Trophoblast cell (in vitro differentiated cells and primary cell): ENCODE measurements at regions not wholly inside any gene's neighbourhood (a gene's known extent, or its start where the extent isn't known, plus 50 kb on each side); places are given as distances from the start of the nearest gene placed in this dataset.
A peak's percentile ranks its signal among the peaks of the same experiment; 100 is the strongest.

ENCODE experiments used
- DNase-seq, 2 donors: peaks; one replicate each; pipeline ENCODE4 v3.0.0-alpha.2; 2016
- H2AFZ ChIP-seq: 2 replicates; pipeline ENCODE4 v1.6.1; 2013; ENCODE audit warnings: low read length, moderate library complexity, mild to moderate bottlenecking; ENCODE audit not compliant: insufficient read depth, poor library complexity
- H2AK5ac ChIP-seq: 2 replicates; pipeline ENCODE4 v1.6.1; 2013; ENCODE audit warnings: mild to moderate bottlenecking, low read length
- H2BK120ac ChIP-seq: 2 replicates; pipeline ENCODE4 v1.6.1; 2013; ENCODE audit warnings: low read length, mild to moderate bottlenecking, moderate library complexity; ENCODE audit not compliant: insufficient read depth, poor library complexity
- H2BK12ac ChIP-seq: 2 replicates; pipeline ENCODE4 v1.6.1; 2013; ENCODE audit warnings: mild to moderate bottlenecking, low read length, moderate library complexity
- H2BK5ac ChIP-seq: 2 replicates; pipeline ENCODE4 v1.6.1; 2013; ENCODE audit warnings: low read length, low read depth, moderate library complexity, mild to moderate bottlenecking; ENCODE audit not compliant: poor library complexity
- H3K14ac ChIP-seq: 2 replicates; pipeline ENCODE4 v1.6.1; 2013; ENCODE audit warnings: mild to moderate bottlenecking, low read length
- H3K18ac ChIP-seq: 2 replicates; pipeline ENCODE4 v1.6.1; 2013; ENCODE audit warnings: mild to moderate bottlenecking, low read length
- H3K23ac ChIP-seq: 2 replicates; pipeline ENCODE4 v1.6.1; 2013; ENCODE audit warnings: low read length
- H3K27ac ChIP-seq: 2 replicates; pipeline ENCODE4 v1.5.1; 2013; ENCODE audit warnings: low read depth, mild to moderate bottlenecking, inconsistent platforms, low read length, moderate library complexity
- H3K27me3 ChIP-seq: 2 replicates; pipeline ENCODE4 v1.6.1; 2013; ENCODE audit warnings: inconsistent platforms, mild to moderate bottlenecking, low read length, moderate library complexity; ENCODE audit not compliant: insufficient read depth
- H3K36me3 ChIP-seq, 2 experiments: 1 replicate in 1 of 2; 2 replicates in 1 of 2; pipeline ENCODE4 v1.6.1; 2013; ENCODE audit warnings: low read length in 2 of 2, mild to moderate bottlenecking in 2 of 2, moderate library complexity in 1 of 2; ENCODE audit not compliant: insufficient read depth in 2 of 2, control insufficient read depth in 1 of 2
- H3K4ac ChIP-seq: 2 replicates; pipeline ENCODE4 v1.6.1; 2013; ENCODE audit warnings: low read depth, mild to moderate bottlenecking, low read length, moderate library complexity
- H3K4me1 ChIP-seq, 2 experiments: 1 replicate in 1 of 2; 2 replicates in 1 of 2; pipeline ENCODE4 v1.6.1; 2013; ENCODE audit warnings: low read length in 2 of 2, mild to moderate bottlenecking in 2 of 2, moderate library complexity in 1 of 2; ENCODE audit not compliant: insufficient read depth in 2 of 2, control insufficient read depth in 1 of 2
- H3K4me2 ChIP-seq: 2 replicates; pipeline ENCODE4 v1.6.1; 2013; ENCODE audit warnings: inconsistent platforms, mild to moderate bottlenecking, low read length, moderate library complexity
- H3K4me3 ChIP-seq: 2 replicates; pipeline ENCODE4 v1.5.1; 2013; ENCODE audit warnings: mild to moderate bottlenecking, low read depth, low read length, inconsistent platforms
- H3K79me1 ChIP-seq: one replicate; pipeline ENCODE4 v1.6.1; 2013; ENCODE audit warnings: low read length
- H3K79me2 ChIP-seq: 2 replicates; pipeline ENCODE4 v1.6.1; 2013; ENCODE audit warnings: low read length, mild to moderate bottlenecking; ENCODE audit not compliant: control insufficient read depth, insufficient read depth, poor library complexity
- H3K9ac ChIP-seq: 2 replicates; pipeline ENCODE4 v1.6.1; 2013; ENCODE audit warnings: mild to moderate bottlenecking, low read length
- H3K9me3 ChIP-seq: 2 replicates; pipeline ENCODE4 v1.6.1; 2013; ENCODE audit warnings: low read depth, mild to moderate bottlenecking, control low read depth, inconsistent platforms, low read length; ENCODE audit not compliant: insufficient read depth
- H4K12ac ChIP-seq: 2 replicates; pipeline ENCODE4 v1.6.1; 2013; ENCODE audit warnings: low read depth, mild to moderate bottlenecking, low read length, moderate library complexity
- H4K8ac ChIP-seq: 2 replicates; pipeline ENCODE4 v1.6.1; 2013; ENCODE audit warnings: low read depth, mild to moderate bottlenecking, low read length, moderate library complexity
- H4K91ac ChIP-seq: one replicate; pipeline ENCODE4 v1.6.1; 2013; ENCODE audit warnings: low read depth, mild to moderate bottlenecking, low read length, moderate library complexity
- WGBS: extraction: QIAGEN DNeasy Blood & Tissue Kit; methylation state at CpG from one replicate; pipeline ENCODE4 v1.1.7; 2013; ENCODE audit warnings: missing lambda C conversion rate; ENCODE audit not compliant: insufficient read length, insufficient coverage; ENCODE audit errors: extremely low coverage; 5-methylcytosine and 5-hydroxymethylcytosine counted together

- Histone ChIP-seq H4K91ac (no peak overlapping the region), H3K23ac (no peak overlapping the region), H3K27me3 (no peaks in the 10 kb centered on the region), H3K18ac (no peak overlapping the region), H2BK12ac (no peak overlapping the region), H2BK5ac (no peak overlapping the region), H2BK120ac (no peak overlapping the region), H4K8ac (no peak overlapping the region), H3K14ac (no peak overlapping the region), H3K4me3 (no peak overlapping the region), H3K79me2 (no peaks in the 10 kb centered on the region), H3K9ac (no peak overlapping the region), H3K9me3 (no peaks in the 10 kb centered on the region), H3K79me1 (no peaks in the 10 kb centered on the region), H2AFZ (no peak overlapping the region), H3K4ac (no peak overlapping the region), H4K12ac (no peak overlapping the region), H3K36me3 (no peaks in the 10 kb centered on the region), H3K27ac (no peak overlapping the region), H3K4me1 (peaks cover 0 to 4% of the 10 kb centered on the region in 2 experiments), H3K4me2 (no peak overlapping the region), H2AK5ac (no peak overlapping the region)
- peak in 1 of 2 donors; percentile 55 for DNase-seq
- WGBS: no CpG with 5 or more reads among the region's 1 CpG
These were observed 538.1 kb downstream of the C12orf50 start for GRCh38 chr12:87491089-87491488.

- no peaks in the 10 kb centered on the region for H3K36me3 ChIP-seq
- H3K79me1 ChIP-seq: no peaks in the 10 kb centered on the region
- H3K4me1 ChIP-seq: no peaks in the 10 kb centered on the region
- no peak overlapping the region for H3K4ac ChIP-seq
- no peak overlapping the region for H2AK5ac ChIP-seq
- no peak overlapping the region for H3K14ac ChIP-seq
- H2BK120ac ChIP-seq: no peak overlapping the region
- no peaks in the 10 kb centered on the region for H3K79me2 ChIP-seq
- H4K91ac ChIP-seq: no peak overlapping the region
- H3K9ac ChIP-seq: no peak overlapping the region
- H4K12ac ChIP-seq: no peak overlapping the region
- H2BK12ac ChIP-seq: no peak overlapping the region
- no peaks in the 10 kb centered on the region for H3K27me3 ChIP-seq
- H2BK5ac ChIP-seq: no peak overlapping the region
- H3K18ac ChIP-seq: no peak overlapping the region
- no peak overlapping the region for H3K23ac ChIP-seq
- no peaks in the 10 kb centered on the region for H3K9me3 ChIP-seq
- no peak overlapping the region for H3K27ac ChIP-seq
- H3K4me2 ChIP-seq: no peak overlapping the region
- H2AFZ ChIP-seq: no peak overlapping the region
- H4K8ac ChIP-seq: no peak overlapping the region
- no peak for DNase-seq
- H3K4me3 ChIP-seq: no peak overlapping the region
These were observed 559.9 kb downstream of the C12orf50 start for GRCh38 chr12:87469295-87469694.

DNA sequence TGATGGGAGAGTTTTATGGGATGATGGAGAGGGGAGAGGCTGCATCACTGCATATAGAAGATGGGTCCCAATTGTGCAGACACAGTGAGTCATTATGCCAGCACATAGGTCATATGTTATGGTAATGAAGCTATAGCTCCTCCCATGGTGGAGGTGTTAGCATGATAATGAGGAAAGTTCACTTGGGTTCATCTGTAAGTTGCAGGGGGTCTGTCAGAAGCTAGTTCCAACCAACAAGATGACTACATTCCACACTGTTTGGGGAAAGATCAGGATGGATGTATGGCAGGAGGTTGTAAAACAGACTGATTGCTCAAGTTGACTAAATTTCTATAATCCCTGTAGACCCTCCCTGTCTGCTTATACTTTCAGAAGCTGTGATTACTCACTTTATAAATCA is 561.3 kb downstream of the C12orf50 start:
- Histone ChIP-seq H4K8ac (no peak overlapping the region), H3K9me3 (no peaks in the 10 kb centered on the region), H2BK12ac (no peak overlapping the region), H3K79me1 (no peaks in the 10 kb centered on the region), H2AFZ (no peak overlapping the region), H3K27me3 (no peaks in the 10 kb centered on the region), H3K23ac (no peak overlapping the region), H3K4me1 (no peaks in the 10 kb centered on the region), H3K18ac (no peak overlapping the region), H2BK5ac (no peak overlapping the region), H3K4ac (no peak overlapping the region), H4K91ac (no peak overlapping the region), H3K4me3 (no peak overlapping the region), H3K79me2 (no peaks in the 10 kb centered on the region), H2BK120ac (no peak overlapping the region), H3K36me3 (no peaks in the 10 kb centered on the region), H3K27ac (no peak overlapping the region), H2AK5ac (no peak overlapping the region), H4K12ac (no peak overlapping the region), H3K9ac (no peak overlapping the region), H3K4me2 (no peak overlapping the region), H3K14ac (no peak overlapping the region)
- no peak for DNase-seq

- Histone ChIP-seq H3K18ac (no peak overlapping the region), H3K4me1 (no peaks in the 10 kb centered on the region), H3K79me1 (no peaks in the 10 kb centered on the region), H4K91ac (no peak overlapping the region), H2AFZ (no peak overlapping the region), H2AK5ac (no peak overlapping the region), H3K9ac (no peak overlapping the region), H3K4ac (no peak overlapping the region), H3K23ac (no peak overlapping the region), H4K8ac (no peak overlapping the region), H3K9me3 (no peaks in the 10 kb centered on the region), H3K36me3 (no peaks in the 10 kb centered on the region), H3K79me2 (no peaks in the 10 kb centered on the region), H3K4me3 (no peak overlapping the region), H2BK120ac (no peak overlapping the region), H3K27me3 (no peaks in the 10 kb centered on the region), H4K12ac (no peak overlapping the region), H3K14ac (no peak overlapping the region), H3K27ac (no peak overlapping the region), H2BK5ac (no peak overlapping the region), H3K4me2 (no peak overlapping the region), H2BK12ac (no peak overlapping the region)
- DNase-seq: no peak
- no CpG with 5 or more reads among the region's 1 CpG for WGBS
These were observed 564.6 kb downstream of the C12orf50 start for GRCh38 chr12:87464565-87464964.

- Histone ChIP-seq H3K14ac (no peak overlapping the region), H2AFZ (no peak overlapping the region), H2BK12ac (peak overlapping the region; percentile 0), H2BK120ac (peak overlapping the region; percentile 26), H3K4me3 (no peak overlapping the region), H3K9me3 (no peaks in the 10 kb centered on the region), H3K36me3 (no peaks in the 10 kb centered on the region), H4K91ac (no peak overlapping the region), H3K27ac (no peak overlapping the region), H2AK5ac (no peak overlapping the region), H3K4ac (no peak overlapping the region), H3K79me2 (no peaks in the 10 kb centered on the region), H3K4me1 (peaks cover 3 to 5% of the 10 kb centered on the region in 2 experiments), H3K23ac (no peak overlapping the region), H4K8ac (no peak overlapping the region), H3K79me1 (peaks cover 12% of the 10 kb centered on the region), H3K18ac (no peak overlapping the region), H2BK5ac (no peak overlapping the region), H4K12ac (no peak overlapping the region), H3K27me3 (no peaks in the 10 kb centered on the region), H3K4me2 (no peak overlapping the region), H3K9ac (no peak overlapping the region)
- DNase-seq: peak; percentile 39 to 62
- WGBS: no CpG with 5 or more reads among the region's 4 CpGs
These were observed 585.2 kb downstream of the C12orf50 start for GRCh38 chr12:87444039-87444438.
